ENCODE measurements at regions not wholly inside any gene's neighbourhood (a gene's known extent, or its start where the extent isn't known, plus 50 kb on each side); places are given as distances from the start of the nearest gene placed in this dataset.

- Histone ChIP-seq H2AFZ (ENCODE audit: low read depth, low read length) (no peak overlapping the region), H3K9me3 (ENCODE audit: insufficient read depth, low read depth, low read length) (no peaks in the 10 kb centered on the region), H3K4me2 (ENCODE audit: low read length) (no peak overlapping the region), H3K27me3 (ENCODE audit: insufficient read depth, low read length) (no peaks in the 10 kb centered on the region), H3K4me1 (ENCODE audit: insufficient read depth, low read length) (peaks cover 41% of the 10 kb centered on the region), H3K36me3 (ENCODE audit: insufficient read depth, low read length) (no peaks in the 10 kb centered on the region), H3K79me2 (ENCODE audit: insufficient read depth, low read length) (no peaks in the 10 kb centered on the region), H4K20me1 (ENCODE audit: insufficient read depth, low read length) (no peaks in the 10 kb centered on the region), H3K4me3 (ENCODE audit: insufficient read depth, low read depth, low read length) (no peak overlapping the region), H3K9ac (ENCODE audit: low read length) (no peak overlapping the region), H3K27ac (ENCODE audit: low read depth, low read length) (no peak overlapping the region)
- no peaks in the 10 kb centered on the region for H3K36me3 Mint-ChIP-seq (ENCODE audit: low read depth, unreplicated experiment)
- no peak for TF ChIP-seq EZH2 (IDR thresholded peaks at IDR 0.05; ENCODE audit: insufficient read depth, low read length)
- TF ChIP-seq, protein P1, sequence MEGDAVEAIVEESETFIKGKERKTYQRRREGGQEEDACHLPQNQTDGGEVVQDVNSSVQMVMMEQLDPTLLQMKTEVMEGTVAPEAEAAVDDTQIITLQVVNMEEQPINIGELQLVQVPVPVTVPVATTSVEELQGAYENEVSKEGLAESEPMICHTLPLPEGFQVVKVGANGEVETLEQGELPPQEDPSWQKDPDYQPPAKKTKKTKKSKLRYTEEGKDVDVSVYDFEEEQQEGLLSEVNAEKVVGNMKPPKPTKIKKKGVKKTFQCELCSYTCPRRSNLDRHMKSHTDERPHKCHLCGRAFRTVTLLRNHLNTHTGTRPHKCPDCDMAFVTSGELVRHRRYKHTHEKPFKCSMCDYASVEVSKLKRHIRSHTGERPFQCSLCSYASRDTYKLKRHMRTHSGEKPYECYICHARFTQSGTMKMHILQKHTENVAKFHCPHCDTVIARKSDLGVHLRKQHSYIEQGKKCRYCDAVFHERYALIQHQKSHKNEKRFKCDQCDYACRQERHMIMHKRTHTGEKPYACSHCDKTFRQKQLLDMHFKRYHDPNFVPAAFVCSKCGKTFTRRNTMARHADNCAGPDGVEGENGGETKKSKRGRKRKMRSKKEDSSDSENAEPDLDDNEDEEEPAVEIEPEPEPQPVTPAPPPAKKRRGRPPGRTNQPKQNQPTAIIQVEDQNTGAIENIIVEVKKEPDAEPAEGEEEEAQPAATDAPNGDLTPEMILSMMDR (IDR thresholded peaks at IDR 0.05; ENCODE audit: insufficient read depth, low read depth, low read length): no peak
- FAIRE-seq (no peak), DNase-seq (ENCODE audit: low read depth) (no peak)
- no peaks in the 10 kb centered on the region for H3K27me3 Mint-ChIP-seq (ENCODE audit: low read depth, unreplicated experiment)
- peaks cover 33% of the 10 kb centered on the region for H3K4me1 Mint-ChIP-seq (ENCODE audit: low read depth, unreplicated experiment)
- H3K27ac Mint-ChIP-seq (ENCODE audit: unreplicated experiment): no peak overlapping the region
- H3K9me3 Mint-ChIP-seq (ENCODE audit: unreplicated experiment): no peaks in the 10 kb centered on the region
- H3K4me3 Mint-ChIP-seq (ENCODE audit: unreplicated experiment): no peak overlapping the region
Measured at GRCh38 chr9:108441251-108441650, 414.5 kb downstream of the ACTL7B start.

DNA sequence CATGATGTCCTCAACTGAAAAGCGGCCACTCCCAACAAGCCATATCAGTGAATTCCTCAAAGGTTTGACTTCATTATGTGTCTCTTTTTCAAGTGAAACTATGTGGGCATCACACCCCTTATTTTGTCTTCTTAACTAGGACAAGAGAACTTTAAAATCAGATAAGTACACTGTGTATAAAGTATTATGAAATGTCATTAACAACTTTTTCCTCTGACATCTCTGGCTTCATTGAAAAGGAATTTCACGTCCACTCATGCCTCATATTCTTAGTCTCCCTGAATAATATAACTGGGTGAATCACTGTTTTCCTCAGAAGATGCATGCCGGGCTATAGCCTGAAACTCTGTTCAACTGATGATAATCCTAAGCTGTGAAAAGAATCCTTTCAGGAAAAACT lies 415.8 kb downstream of the ACTL7B start:
- peak overlapping the region; percentile 49 for H3K4me2 ChIP-seq (ENCODE audit: low read length)
- peak; percentile 88 for FAIRE-seq

GRCh38 chr9:108437656-108438055 lies 418.1 kb downstream of the ACTL7B start:
- H3K9me3 ChIP-seq (ENCODE audit: insufficient read depth, low read depth, low read length): no peaks in the 10 kb centered on the region
- H3K27ac ChIP-seq (ENCODE audit: low read depth, low read length): no peak overlapping the region
- Mint-ChIP-seq H3K27me3 (ENCODE audit: low read depth, unreplicated experiment) (no peaks in the 10 kb centered on the region), H3K4me1 (ENCODE audit: low read depth, unreplicated experiment) (peaks cover 10% of the 10 kb centered on the region), H3K27ac (ENCODE audit: unreplicated experiment) (no peak overlapping the region), H3K9me3 (ENCODE audit: unreplicated experiment) (no peaks in the 10 kb centered on the region), H3K4me3 (ENCODE audit: unreplicated experiment) (no peak overlapping the region), H3K36me3 (ENCODE audit: low read depth, unreplicated experiment) (no peaks in the 10 kb centered on the region)
- no peaks in the 10 kb centered on the region for H3K27me3 ChIP-seq (ENCODE audit: insufficient read depth, low read length)
- no peak for FAIRE-seq
- H3K4me2 ChIP-seq (ENCODE audit: low read length): no peak overlapping the region
- TF ChIP-seq, protein P1 (IDR thresholded peaks at IDR 0.05; ENCODE audit: insufficient read depth, low read depth, low read length): no peak
- no peak for TF ChIP-seq EZH2 (IDR thresholded peaks at IDR 0.05; ENCODE audit: insufficient read depth, low read length)
- H3K9ac ChIP-seq (ENCODE audit: low read length): no peak overlapping the region
- H2AFZ ChIP-seq (ENCODE audit: low read depth, low read length): no peak overlapping the region
- DNase-seq (ENCODE audit: low read depth): no peak
- H3K4me3 ChIP-seq (ENCODE audit: insufficient read depth, low read depth, low read length): no peak overlapping the region
- no peaks in the 10 kb centered on the region for H3K36me3 ChIP-seq (ENCODE audit: insufficient read depth, low read length)
- H4K20me1 ChIP-seq (ENCODE audit: insufficient read depth, low read length): no peaks in the 10 kb centered on the region
- no peaks in the 10 kb centered on the region for H3K79me2 ChIP-seq (ENCODE audit: insufficient read depth, low read length)
- H3K4me1 ChIP-seq (ENCODE audit: insufficient read depth, low read length): peaks cover 10% of the 10 kb centered on the region

More for the DNA sequence above, 415.8 kb downstream of the ACTL7B start:
- Mint-ChIP-seq H3K9me3 (ENCODE audit: unreplicated experiment) (no peaks in the 10 kb centered on the region), H3K27ac (ENCODE audit: unreplicated experiment) (no peak overlapping the region), H3K4me3 (ENCODE audit: unreplicated experiment) (no peak overlapping the region), H3K4me1 (ENCODE audit: low read depth, unreplicated experiment) (peaks cover 29% of the 10 kb centered on the region), H3K36me3 (ENCODE audit: low read depth, unreplicated experiment) (no peaks in the 10 kb centered on the region), H3K27me3 (ENCODE audit: low read depth, unreplicated experiment) (no peaks in the 10 kb centered on the region)
- no peak overlapping the region for H3K4me3 ChIP-seq (ENCODE audit: insufficient read depth, low read depth, low read length)
- H3K4me1 ChIP-seq (ENCODE audit: insufficient read depth, low read length): peaks cover 31% of the 10 kb centered on the region
- TF ChIP-seq, protein P1 (IDR thresholded peaks at IDR 0.05; ENCODE audit: insufficient read depth, low read depth, low read length): no peak
- TF ChIP-seq EZH2 (IDR thresholded peaks at IDR 0.05; ENCODE audit: insufficient read depth, low read length): no peak
- no peaks in the 10 kb centered on the region for H3K36me3 ChIP-seq (ENCODE audit: insufficient read depth, low read length)
- peak overlapping the region; percentile 66 for H3K27ac ChIP-seq (ENCODE audit: low read depth, low read length)
- H3K9me3 ChIP-seq (ENCODE audit: insufficient read depth, low read depth, low read length): no peaks in the 10 kb centered on the region
- H3K9ac ChIP-seq (ENCODE audit: low read length): no peak overlapping the region
- no peaks in the 10 kb centered on the region for H3K79me2 ChIP-seq (ENCODE audit: insufficient read depth, low read length)
- peak overlapping the region; percentile 44 for H2AFZ ChIP-seq (ENCODE audit: low read depth, low read length)
- H3K27me3 ChIP-seq (ENCODE audit: insufficient read depth, low read length): no peaks in the 10 kb centered on the region
- peak; percentile 79 for DNase-seq (ENCODE audit: low read depth)
- no peaks in the 10 kb centered on the region for H4K20me1 ChIP-seq (ENCODE audit: insufficient read depth, low read length)

Data from astrocyte (in vitro differentiated cells and primary cell).